Panc1 (cell line): ENCODE measurements at regions not wholly inside any gene's neighbourhood (a gene's known extent, or its start where the extent isn't known, plus 50 kb on each side); places are given as distances from the start of the nearest gene placed in this dataset.

Experiments used
- ATAC-seq: fragments of 200-7000 bp; cut with Tn5 transposase; 2 replicates; pipeline ENCODE4 v1.9.1; 2020; ENCODE audit warnings: mild to moderate bottlenecking, moderate library complexity
- BruUV-seq: library from RNA; stranded (reverse); fragments of 400-500 nt; replicated peaks from 2 replicates; lab custom pipeline; 2021; lab: Mats Ljungman, UMichigan
- CTCF ChIA-PET: fragments of 300-600 bp; sonication (Branson Sonifier 250); formaldehyde crosslinking; loops from one replicate; lab custom pipeline; 2022; ENCODE audit warnings: antibody characterized with exemption; lab: Charles Lee
- POLR2A ChIA-PET: fragments of 300-600 bp; sonication (Branson Sonifier 250); formaldehyde crosslinking; loops from one replicate; lab custom pipeline; 2022; ENCODE audit warnings: antibody characterized with exemption; lab: Charles Lee
- DNase-seq: peaks from one replicate; pipeline ENCODE4 v3.0.0-alpha.2; 2010; ENCODE audit warnings: low read depth, low spot score
- H3K27ac ChIP-seq: 2 replicates; pipeline ENCODE4 v1.5.1; 2011; ENCODE audit warnings: mild to moderate bottlenecking, low read length, inconsistent platforms
- H3K27me3 ChIP-seq: fragments of 200-500 bp; sonication (Bioruptor generic); 2 replicates; pipeline ENCODE4 v1.6.0; 2014; ENCODE audit warnings: low read length, inconsistent platforms; ENCODE audit not compliant: control insufficient read depth, insufficient read depth
- H3K36me3 ChIP-seq: fragments of 200-500 bp; sonication (Bioruptor generic); 2 replicates; pipeline ENCODE4 v1.5.1; 2014; ENCODE audit warnings: inconsistent platforms, mild to moderate bottlenecking, low read length, moderate library complexity; ENCODE audit not compliant: control insufficient read depth, insufficient read depth
- H3K4me1 ChIP-seq: 2 replicates; pipeline ENCODE4 v1.5.1; 2011; ENCODE audit warnings: inconsistent platforms, mild to moderate bottlenecking, low read length, moderate library complexity; ENCODE audit not compliant: control insufficient read depth, insufficient read depth
- H3K4me3 ChIP-seq, 2 experiments: 2 replicates each; pipeline ENCODE4 v1.5.1; 2011 to 2012; ENCODE audit warnings: low read depth in 2 of 2, low read length in 2 of 2, mild to moderate bottlenecking in 2 of 2, inconsistent platforms in 1 of 2, moderate library complexity in 1 of 2
- H3K9me3 ChIP-seq: fragments of 200-500 bp; sonication (Bioruptor generic); 2 replicates; pipeline ENCODE4 v1.5.1; 2014; ENCODE audit warnings: low read depth, mild to moderate bottlenecking, inconsistent platforms, low read length, moderate library complexity; ENCODE audit not compliant: control insufficient read depth, insufficient read depth
- CTCF ChIP-seq: fragments of 450-650 bp; IDR thresholded peaks from 2 replicates; pipeline ENCODE4 v1.5.1; 2017; ENCODE audit warnings: mild to moderate bottlenecking
- POLR2AphosphoS5 ChIP-seq: IDR thresholded peaks from 2 replicates; pipeline ENCODE4 v1.6.1; 2012; ENCODE audit warnings: mild to moderate bottlenecking, low read depth, low read length, moderate library complexity
- REST ChIP-seq, 2 experiments: IDR thresholded peaks; 2 replicates each; pipeline ENCODE4 v1.6.1; 2011 to 2012; ENCODE audit warnings: low read depth in 2 of 2, control low read depth in 1 of 2, low read length in 1 of 2, mild to moderate bottlenecking in 1 of 2, moderate library complexity in 1 of 2; ENCODE audit not compliant: insufficient read depth in 1 of 2
- SIN3A ChIP-seq: IDR thresholded peaks from 2 replicates; pipeline ENCODE4 v1.6.1; 2012; ENCODE audit warnings: low read depth, mild to moderate bottlenecking, low read length, moderate library complexity, borderline replicate concordance; ENCODE audit not compliant: insufficient read depth
- TCF7L2 ChIP-seq: IDR thresholded peaks from 2 replicates; pipeline ENCODE4 v1.6.1; 2011; ENCODE audit warnings: mild to moderate bottlenecking, low read depth, low read length, inconsistent platforms
- in situ Hi-C: cut with HindIII; loops from 2 replicates; pipeline ENCODE4 v1.10.0; 2016; ENCODE audit warnings: low sequenced_read_pairs, low pct_unique_long_range_greater_than_20kb
- intact Hi-C: fragments of 100-400 bp; cut with micrococcal nuclease; formaldehyde crosslinking; loops from one replicate; pipeline ENCODE4 v1.10.0; 2022; ENCODE audit not compliant: unreplicated experiment

- no peak overlapping the region for H3K27ac ChIP-seq
- in situ Hi-C loops = no loop called here
- DNase-seq (no peak), ATAC-seq (no peak)
- no peaks in the 10 kb centered on the region for H3K36me3 ChIP-seq
- intact Hi-C loops = no loop called here
- no peak overlapping the region for H3K4me3 ChIP-seq
- TF ChIP-seq REST (IDR thresholded peaks at IDR 0.05; ENCODE audit: insufficient read depth in 1 of 2, low read depth in 2 of 2, low read length in 1 of 2) (no peak), POLR2AphosphoS5 (no peak), TCF7L2 (no peak), CTCF (no peak), SIN3A (no peak)
- ChIA-PET POLR2A (no interaction called here), CTCF (no interaction called here)
- no TSS peak for BruUV-seq
- H3K9me3 ChIP-seq = no peaks in the 10 kb centered on the region
- no peaks in the 10 kb centered on the region for H3K27me3 ChIP-seq
- no peaks in the 10 kb centered on the region for H3K4me1 ChIP-seq
These were observed 82.6 kb upstream of the CELF2 start for GRCh38 chr10:10935032-10935431.

GRCh38 chr10:10938676-10939075, 79.0 kb upstream of the CELF2 start:
- ChIA-PET POLR2A (no interaction called here), CTCF (no interaction called here)
- intact Hi-C loops = no loop called here
- Histone ChIP-seq H3K9me3 (no peaks in the 10 kb centered on the region), H3K4me3 (no peak overlapping the region), H3K27me3 (no peaks in the 10 kb centered on the region), H3K36me3 (no peaks in the 10 kb centered on the region), H3K27ac (no peak overlapping the region), H3K4me1 (no peaks in the 10 kb centered on the region)
- ATAC-seq = no peak
- no peak for DNase-seq
- TF ChIP-seq POLR2AphosphoS5 = no peak
- no peak for TF ChIP-seq SIN3A
- no peak for TF ChIP-seq CTCF
- TF ChIP-seq TCF7L2 = no peak
- TF ChIP-seq REST (IDR thresholded peaks at IDR 0.05; ENCODE audit: insufficient read depth in 1 of 2, low read depth in 2 of 2, low read length in 1 of 2) = no peak
- in situ Hi-C loops = no loop called here
- BruUV-seq = no TSS peak
